RKO (cell line): ENCODE measurements at regions not wholly inside any gene's neighbourhood (a gene's known extent, or its start where the extent isn't known, plus 50 kb on each side); places are given as distances from the start of the nearest gene placed in this dataset.
"Not testable (repeated sequence)": the region's sequence is repeated elsewhere in the genome, so short reads cannot be mapped to it uniquely, and the experiment has no call there.

Experiments used
- DNase-seq: peaks from one replicate; pipeline ENCODE4 v3.0.0-alpha.2; 2016; ENCODE audit warnings: low spot score

DNA sequence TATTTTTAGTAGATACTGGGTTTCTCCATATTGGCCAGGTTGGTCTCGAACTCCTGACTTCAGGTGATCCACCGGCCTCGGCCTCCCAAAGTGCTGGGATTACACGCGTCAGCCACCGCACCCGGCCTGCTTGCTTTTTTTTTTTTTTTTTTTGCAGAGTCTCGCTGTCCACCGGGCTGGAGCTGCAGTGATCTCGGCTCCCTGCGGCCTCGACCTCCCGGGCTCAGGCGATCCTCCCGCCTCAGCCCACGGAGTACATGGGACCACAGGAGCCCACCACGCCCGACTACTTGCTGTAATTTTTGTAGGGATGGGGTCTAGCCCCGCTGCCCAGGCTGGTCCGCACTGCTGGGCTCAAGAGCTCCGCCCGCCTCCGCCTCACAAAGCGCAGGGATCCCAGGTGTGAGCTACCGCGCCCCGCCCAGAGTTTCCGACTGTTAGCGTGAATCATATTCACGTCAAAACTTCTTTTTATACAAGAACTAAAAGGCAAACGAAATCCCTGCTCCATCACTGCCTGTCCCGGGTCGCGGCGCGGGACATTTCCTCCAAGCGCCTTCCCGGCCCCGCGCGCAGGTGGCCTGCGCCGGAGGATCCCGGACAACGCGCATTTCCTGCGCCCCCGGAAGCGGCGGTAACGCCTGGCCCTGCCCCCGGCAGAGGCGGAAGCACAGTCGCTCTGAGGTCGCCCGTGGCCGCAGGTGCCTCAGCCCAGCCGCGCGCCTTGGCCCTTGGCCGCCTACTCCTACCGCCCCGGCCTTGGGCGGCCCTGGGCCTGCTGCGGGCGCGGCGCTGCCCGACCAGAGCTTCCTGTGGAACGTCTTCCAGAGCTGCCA, 50.9 kb upstream of the APOD start:
- not testable (repeated sequence) for DNase-seq
